ENCODE measurements at regions not wholly inside any gene's neighbourhood (a gene's known extent, or its start where the extent isn't known, plus 50 kb on each side); places are given as distances from the start of the nearest gene placed in this dataset.

DNA sequence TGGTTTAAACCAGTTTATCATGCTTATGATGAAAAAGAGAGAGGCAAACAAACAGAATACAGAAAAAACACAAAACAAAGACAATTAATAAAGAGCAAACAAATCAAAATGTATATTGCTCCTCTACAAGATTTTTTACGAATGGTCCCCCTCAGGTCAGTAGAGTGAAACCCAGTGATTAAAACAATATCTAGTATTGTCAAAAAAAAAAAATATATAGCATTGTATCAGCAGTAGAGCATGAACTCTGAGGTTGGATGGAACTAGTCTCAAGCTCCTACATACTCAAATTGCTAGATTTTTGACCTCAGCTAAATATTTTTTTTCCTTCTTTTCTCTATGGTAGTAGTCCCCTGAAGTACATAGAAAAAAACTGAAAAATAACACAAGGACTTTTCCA is 290.3 kb upstream of the LUZP2 start:
- TF ChIP-seq POLR2AphosphoS5 (IDR thresholded peaks at IDR 0.05) (no peak), POLR2A (IDR thresholded peaks at IDR 0.05) (no peak)

Data from suprapubic skin (tissue), 4 donors.